Suprapubic skin (tissue), 4 donors: ENCODE measurements at regions not wholly inside any gene's neighbourhood (a gene's known extent, or its start where the extent isn't known, plus 50 kb on each side); places are given as distances from the start of the nearest gene placed in this dataset.

ENCODE experiments used
- DNase-seq, 2 donors: peaks; one replicate each; pipeline ENCODE4 v3.0.0-alpha.2; 2019; ENCODE audit warnings: low spot score in 2 of 2
- H3K27ac ChIP-seq: fragments of 200-600 bp; sonication (generic); one replicate; pipeline ENCODE4 v1.5.1; 2019
- H3K27me3 ChIP-seq: fragments of 200-600 bp; sonication (generic); one replicate; pipeline ENCODE4 v1.5.1; 2019
- H3K36me3 ChIP-seq: fragments of 200-600 bp; sonication (generic); one replicate; pipeline ENCODE4 v1.5.1; 2019
- H3K4me1 ChIP-seq: fragments of 200-600 bp; sonication (generic); one replicate; pipeline ENCODE4 v1.5.1; 2019
- H3K4me3 ChIP-seq: fragments of 200-600 bp; sonication (generic); one replicate; pipeline ENCODE4 v1.5.1; 2019; ENCODE audit warnings: mild to moderate bottlenecking
- H3K9me3 ChIP-seq: fragments of 200-600 bp; sonication (generic); one replicate; pipeline ENCODE4 v1.5.1; 2019
- EP300 ChIP-seq: sonication (generic); formaldehyde crosslinking; IDR thresholded peaks from one replicate; pipeline ENCODE4 v1.6.1; 2017; ENCODE audit warnings: antibody characterized with exemption
- POLR2A ChIP-seq, 2 donors: fragments of 450-650 bp; IDR thresholded peaks; one replicate each; pipeline ENCODE4 v1.6.1; 2017; ENCODE audit warnings: antibody characterized with exemption in 2 of 2, mild to moderate bottlenecking in 2 of 2, moderate library complexity in 2 of 2
- POLR2AphosphoS5 ChIP-seq, 3 donors: sonication (generic); formaldehyde crosslinking; IDR thresholded peaks; one replicate each; pipeline ENCODE4 v1.6.1; 2017; ENCODE audit warnings: antibody characterized with exemption in 3 of 3
- WGBS: methylation state at CpG from one replicate; pipeline ENCODE4 v1.1.5; 2018; 5-methylcytosine and 5-hydroxymethylcytosine counted together
- TF ChIP-seq, protein P1 (sequence below), 2 donors: fragments of 200-600 bp in 1 of 2; fragments of 450-650 bp in 1 of 2; sonication (generic) in 1 of 2; IDR thresholded peaks; one replicate each; pipeline ENCODE4 v1.5.1; 2016 to 2019; ENCODE audit warnings: antibody characterized with exemption in 2 of 2, mild to moderate bottlenecking in 1 of 2, moderate library complexity in 1 of 2

DNA sequence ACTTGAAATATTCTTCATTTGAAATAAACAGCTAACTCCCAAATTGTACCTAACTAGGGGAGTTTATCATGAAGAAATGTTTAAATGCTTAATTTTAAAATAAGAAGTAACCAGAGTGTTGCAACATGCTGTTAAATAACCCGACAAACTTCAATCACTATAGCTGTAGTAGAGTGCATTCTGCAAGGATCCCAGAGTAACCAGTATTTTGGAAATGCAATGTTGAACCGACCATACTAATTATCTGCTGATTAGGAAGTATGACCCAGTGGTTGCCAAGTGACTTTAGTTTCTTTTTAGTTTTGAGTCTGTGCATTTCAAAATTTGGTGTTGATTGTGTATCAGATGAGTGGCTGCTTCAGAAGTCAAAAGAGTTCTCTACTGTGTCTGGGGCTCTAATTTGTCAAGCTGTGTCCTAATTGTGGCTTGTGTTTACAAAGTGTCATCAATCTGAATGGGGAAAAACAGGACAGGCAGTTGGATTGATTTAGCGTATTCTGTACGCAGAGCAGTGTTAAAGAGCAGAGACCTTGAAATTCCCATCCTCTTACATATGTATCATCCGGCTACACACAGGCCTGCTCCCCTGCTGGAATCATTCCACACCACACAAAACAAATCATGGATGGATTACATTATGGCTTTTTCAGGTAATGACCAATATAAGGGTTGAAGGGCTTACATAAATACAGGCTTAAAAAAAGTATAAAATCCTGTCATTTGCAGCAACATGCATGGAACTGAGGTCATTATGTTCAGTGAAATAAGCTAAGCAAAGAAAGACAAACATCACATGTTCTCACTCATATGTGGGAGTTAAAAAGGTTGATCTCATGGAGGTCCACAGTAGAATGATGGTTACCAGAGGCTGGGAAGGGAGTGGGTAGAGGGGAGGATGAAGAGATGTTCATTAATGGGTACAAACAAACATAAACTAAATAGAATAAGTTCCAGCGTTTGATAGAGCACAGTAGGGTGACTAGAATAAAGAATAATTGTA is 351.5 kb downstream of the KLF12 start:
- no peaks in the 10 kb centered on the region for H3K27me3 ChIP-seq
- H3K9me3 ChIP-seq = no peaks in the 10 kb centered on the region
- H3K36me3 ChIP-seq = no peaks in the 10 kb centered on the region
- no peaks in the 10 kb centered on the region for H3K4me1 ChIP-seq
- H3K27ac ChIP-seq = no peak overlapping the region
- TF ChIP-seq EP300 = no peak
- H3K4me3 ChIP-seq = no peak overlapping the region
- DNase-seq = no peak
- 87% methylated on average over 6 of the region's 6 CpGs for WGBS

DNA sequence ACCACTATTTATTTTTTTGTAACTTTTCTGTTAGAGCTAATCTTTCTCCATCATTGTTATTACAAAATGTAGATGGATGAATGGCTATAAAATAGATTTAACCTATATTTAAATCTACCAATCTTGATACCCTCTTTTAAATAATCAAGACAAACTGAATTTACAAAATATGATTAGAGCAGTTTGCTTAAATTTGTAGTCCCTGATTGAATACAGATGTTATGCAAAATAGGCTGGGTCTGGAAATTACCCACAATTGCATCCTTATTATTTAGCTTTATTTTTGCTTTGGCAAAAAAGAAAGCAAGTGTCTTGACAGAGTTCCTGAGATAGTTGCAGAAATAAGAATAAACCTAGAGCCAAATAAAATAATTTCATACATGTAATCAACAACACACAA is 352.8 kb downstream of the KLF12 start:
- no peaks in the 10 kb centered on the region for H3K9me3 ChIP-seq
- DNase-seq = no peak
- H3K36me3 ChIP-seq = no peaks in the 10 kb centered on the region
- H3K4me1 ChIP-seq = no peaks in the 10 kb centered on the region
- H3K27ac ChIP-seq = no peak overlapping the region
- TF ChIP-seq EP300 (no peak), POLR2AphosphoS5 (IDR thresholded peaks at IDR 0.05) (no peak), POLR2A (IDR thresholded peaks at IDR 0.05) (no peak)
- TF ChIP-seq, protein P1, sequence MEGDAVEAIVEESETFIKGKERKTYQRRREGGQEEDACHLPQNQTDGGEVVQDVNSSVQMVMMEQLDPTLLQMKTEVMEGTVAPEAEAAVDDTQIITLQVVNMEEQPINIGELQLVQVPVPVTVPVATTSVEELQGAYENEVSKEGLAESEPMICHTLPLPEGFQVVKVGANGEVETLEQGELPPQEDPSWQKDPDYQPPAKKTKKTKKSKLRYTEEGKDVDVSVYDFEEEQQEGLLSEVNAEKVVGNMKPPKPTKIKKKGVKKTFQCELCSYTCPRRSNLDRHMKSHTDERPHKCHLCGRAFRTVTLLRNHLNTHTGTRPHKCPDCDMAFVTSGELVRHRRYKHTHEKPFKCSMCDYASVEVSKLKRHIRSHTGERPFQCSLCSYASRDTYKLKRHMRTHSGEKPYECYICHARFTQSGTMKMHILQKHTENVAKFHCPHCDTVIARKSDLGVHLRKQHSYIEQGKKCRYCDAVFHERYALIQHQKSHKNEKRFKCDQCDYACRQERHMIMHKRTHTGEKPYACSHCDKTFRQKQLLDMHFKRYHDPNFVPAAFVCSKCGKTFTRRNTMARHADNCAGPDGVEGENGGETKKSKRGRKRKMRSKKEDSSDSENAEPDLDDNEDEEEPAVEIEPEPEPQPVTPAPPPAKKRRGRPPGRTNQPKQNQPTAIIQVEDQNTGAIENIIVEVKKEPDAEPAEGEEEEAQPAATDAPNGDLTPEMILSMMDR (IDR thresholded peaks at IDR 0.05) = no peak
- H3K27me3 ChIP-seq = no peaks in the 10 kb centered on the region
- no peak overlapping the region for H3K4me3 ChIP-seq

DNA sequence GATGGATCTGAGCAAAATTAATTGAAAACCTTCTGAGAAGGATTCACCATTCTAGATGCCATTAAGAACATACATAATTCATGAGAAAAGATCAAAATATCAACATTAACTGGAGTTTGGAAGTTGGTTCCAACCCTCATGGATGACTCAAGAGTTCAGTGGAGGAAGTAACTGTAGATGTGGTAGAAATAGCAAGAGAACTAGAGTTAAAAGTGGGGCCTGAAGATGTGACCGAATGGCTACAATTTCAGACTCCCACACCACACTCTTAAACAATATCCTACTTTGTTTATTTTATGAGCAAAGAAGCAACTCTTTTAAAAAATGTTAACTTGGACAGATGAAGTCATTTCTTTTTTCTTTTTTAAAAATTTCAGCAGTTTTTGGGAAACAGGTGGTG is 354.3 kb downstream of the KLF12 start:
- Histone ChIP-seq H3K9me3 (no peaks in the 10 kb centered on the region), H3K4me1 (no peaks in the 10 kb centered on the region), H3K36me3 (no peaks in the 10 kb centered on the region), H3K4me3 (no peak overlapping the region), H3K27me3 (no peaks in the 10 kb centered on the region), H3K27ac (no peak overlapping the region)
- TF ChIP-seq EP300 = no peak
- TF ChIP-seq, protein P1 (IDR thresholded peaks at IDR 0.05) = no peak
- TF ChIP-seq POLR2AphosphoS5 (IDR thresholded peaks at IDR 0.05) = no peak
- no peak for TF ChIP-seq POLR2A (IDR thresholded peaks at IDR 0.05)
- DNase-seq = no peak
- 88% methylated on average over 1 of the region's 1 CpG for WGBS

DNA sequence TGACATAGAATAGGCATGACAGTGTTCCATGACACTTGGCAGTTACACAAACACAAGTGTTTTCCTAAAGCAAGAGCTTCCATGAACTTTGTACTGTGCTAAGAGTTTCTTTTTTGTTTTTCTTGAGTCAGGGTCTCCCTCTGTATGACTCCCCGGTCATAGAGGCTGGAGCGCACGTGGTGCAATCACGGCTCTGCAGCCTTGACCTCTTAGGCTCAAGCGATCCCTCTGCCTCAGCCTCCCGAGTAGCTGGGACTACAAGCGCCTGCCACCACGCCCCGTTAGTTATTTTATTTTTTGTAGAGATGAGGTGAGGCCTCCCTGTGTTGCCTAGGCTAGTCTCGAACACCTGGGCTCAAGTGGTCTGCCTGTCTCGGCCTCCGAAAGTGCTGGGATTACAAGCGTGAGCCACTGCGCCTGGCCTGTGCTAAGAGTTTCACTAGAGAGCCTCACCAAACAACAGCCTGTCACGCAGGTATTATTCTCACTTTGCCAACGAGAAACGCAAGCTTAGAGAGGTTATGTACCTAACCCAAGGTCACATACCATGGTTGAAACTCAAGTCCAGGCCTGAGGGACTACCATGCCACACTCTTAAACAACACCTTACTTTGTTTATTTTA is 355.9 kb downstream of the KLF12 start:
- Histone ChIP-seq H3K4me3 (no peak overlapping the region), H3K27ac (no peak overlapping the region)
- TF ChIP-seq, protein P1 (IDR thresholded peaks at IDR 0.05) = no peak
- TF ChIP-seq POLR2AphosphoS5 (IDR thresholded peaks at IDR 0.05) (no peak), POLR2A (IDR thresholded peaks at IDR 0.05) (no peak), EP300 (no peak)

DNA sequence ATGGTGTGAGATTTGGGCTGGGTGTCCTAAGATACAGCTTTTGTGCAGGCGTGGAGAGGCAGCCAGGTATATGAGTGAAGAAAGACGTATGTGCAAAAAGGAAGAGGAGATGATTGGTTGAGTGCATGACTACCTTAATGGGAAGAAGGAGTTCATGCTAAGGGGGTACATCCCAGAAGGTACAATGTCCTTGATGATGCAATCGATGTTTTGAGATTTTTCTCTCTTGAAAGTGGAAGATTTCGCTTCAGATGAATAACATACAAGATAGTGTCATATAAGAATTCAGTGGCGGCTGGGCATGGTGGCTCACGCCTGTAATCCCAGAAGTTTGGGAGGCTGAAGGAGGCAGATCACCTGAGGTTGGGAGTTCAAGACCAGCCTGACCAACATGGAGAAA is 357.1 kb downstream of the KLF12 start:
- no peaks in the 10 kb centered on the region for H3K36me3 ChIP-seq
- no peak overlapping the region for H3K27ac ChIP-seq
- no peak for DNase-seq
- no peaks in the 10 kb centered on the region for H3K4me1 ChIP-seq
- TF ChIP-seq EP300 = no peak
- TF ChIP-seq POLR2AphosphoS5 (IDR thresholded peaks at IDR 0.05) = no peak
- TF ChIP-seq POLR2A (IDR thresholded peaks at IDR 0.05) = no peak
- TF ChIP-seq, protein P1 (IDR thresholded peaks at IDR 0.05) = no peak
- WGBS = 94% methylated on average over 6 of the region's 6 CpGs
- no peaks in the 10 kb centered on the region for H3K27me3 ChIP-seq
- H3K9me3 ChIP-seq = no peaks in the 10 kb centered on the region
- H3K4me3 ChIP-seq = no peak overlapping the region

More for the DNA sequence above, 355.9 kb downstream of the KLF12 start:
- no peak for DNase-seq
- Histone ChIP-seq H3K4me1 (no peaks in the 10 kb centered on the region), H3K27me3 (no peaks in the 10 kb centered on the region), H3K9me3 (no peaks in the 10 kb centered on the region), H3K36me3 (no peaks in the 10 kb centered on the region)
- WGBS = 90% methylated on average over 17 of the region's 17 CpGs
